ENCODE measurements at regions not wholly inside any gene's neighbourhood (a gene's known extent, or its start where the extent isn't known, plus 50 kb on each side); places are given as distances from the start of the nearest gene placed in this dataset.

DNA sequence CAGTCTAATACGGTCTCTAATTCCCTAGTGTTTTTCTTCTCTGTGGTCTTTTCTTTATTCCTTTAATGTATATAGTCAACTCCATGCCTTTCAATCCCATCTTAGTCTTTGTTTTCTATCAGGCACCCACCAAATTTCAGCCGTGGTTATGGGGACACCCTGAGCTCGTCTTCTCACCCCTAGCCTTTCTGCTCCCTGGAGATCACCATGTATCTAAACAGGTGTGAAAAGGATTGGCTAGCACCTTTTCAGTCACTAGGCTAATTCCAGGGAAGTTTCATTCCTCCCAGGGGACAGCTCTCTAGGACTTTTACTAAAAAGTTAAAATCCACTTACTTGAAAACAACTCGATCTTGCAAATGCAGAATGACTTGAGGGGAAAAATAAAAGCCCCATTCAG lies 291.3 kb downstream of the ETNK1 start:
- no peak for DNase-seq

DNA sequence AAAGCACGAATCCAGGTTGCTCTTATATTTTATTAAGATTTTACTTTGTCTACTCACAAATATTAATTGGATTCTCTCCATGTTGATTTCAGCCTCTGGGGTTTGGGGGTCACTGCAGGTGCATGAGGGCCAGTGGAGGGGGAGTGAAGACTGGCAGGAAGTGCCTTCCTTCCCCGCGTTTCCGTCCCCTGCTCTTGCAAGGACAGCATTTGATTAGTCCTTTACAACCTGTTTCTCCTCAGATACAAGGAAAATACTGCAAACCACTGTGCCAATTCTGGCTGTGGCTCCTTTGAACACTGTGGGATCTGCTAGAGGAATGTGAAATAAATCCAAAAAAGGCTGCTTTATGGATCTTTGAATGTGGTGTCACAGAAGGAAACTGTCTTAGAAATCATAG lies 291.8 kb downstream of the ETNK1 start:
- DNase-seq = no peak

DNA sequence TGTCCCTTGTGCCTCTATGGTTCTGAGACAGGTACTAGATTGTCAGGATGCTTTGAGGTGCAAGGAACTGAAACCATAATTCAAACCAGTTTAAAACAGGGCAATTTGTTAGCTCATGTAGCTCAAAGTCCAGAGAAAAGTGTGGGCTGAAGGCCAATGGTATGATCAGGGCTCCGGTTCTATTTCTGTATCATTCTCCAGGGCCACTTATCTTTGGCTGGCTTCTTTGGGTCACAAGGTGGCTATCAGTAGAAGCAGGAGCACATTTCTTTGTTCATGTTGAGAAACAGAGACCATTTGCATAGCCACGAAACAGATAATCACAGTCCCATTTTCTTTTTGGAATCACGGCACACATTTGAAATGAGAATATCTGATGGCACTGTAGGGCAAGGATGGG lies 294.9 kb downstream of the ETNK1 start:
- no peak for DNase-seq

DNA sequence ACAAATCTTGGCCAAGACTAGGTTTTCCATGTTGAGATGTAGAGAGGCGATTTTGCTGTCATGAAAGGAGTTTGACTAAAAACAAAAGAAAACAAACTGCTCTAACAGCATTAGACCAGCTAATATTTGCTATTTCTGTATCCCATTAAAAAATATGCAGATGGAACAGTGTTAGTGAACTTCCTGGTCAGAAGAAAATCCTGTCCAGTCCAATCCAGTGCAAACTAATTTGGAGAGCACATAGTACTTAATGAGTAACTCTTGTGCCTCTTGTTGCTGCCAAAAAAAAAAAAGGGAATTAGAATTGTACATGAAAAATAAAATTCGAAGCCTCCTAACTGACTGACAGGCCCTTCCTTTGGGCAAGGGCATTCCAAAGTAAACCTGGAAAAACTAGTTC lies 298.8 kb downstream of the ETNK1 start:
- no peak for DNase-seq

DNA sequence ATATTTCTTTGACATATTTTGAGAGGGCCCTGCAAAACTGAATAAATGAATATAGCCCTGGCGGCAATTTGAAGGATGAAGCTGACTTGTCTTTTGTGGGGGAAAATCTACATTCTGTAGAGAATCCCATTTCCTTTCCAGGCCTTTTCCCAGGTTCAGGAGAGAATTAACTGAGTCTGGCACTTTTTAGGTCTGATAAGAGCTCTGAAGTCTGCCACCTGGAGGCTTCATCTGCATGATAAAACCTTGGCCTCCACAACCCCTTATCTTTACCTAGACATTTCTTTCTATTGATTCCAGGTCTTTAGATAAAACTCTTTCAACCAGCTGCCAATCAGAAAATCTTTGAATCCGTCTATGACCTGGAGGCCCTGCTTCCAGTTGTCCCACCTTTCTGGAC lies 299.4 kb downstream of the ETNK1 start:
- no peak for DNase-seq

DNA sequence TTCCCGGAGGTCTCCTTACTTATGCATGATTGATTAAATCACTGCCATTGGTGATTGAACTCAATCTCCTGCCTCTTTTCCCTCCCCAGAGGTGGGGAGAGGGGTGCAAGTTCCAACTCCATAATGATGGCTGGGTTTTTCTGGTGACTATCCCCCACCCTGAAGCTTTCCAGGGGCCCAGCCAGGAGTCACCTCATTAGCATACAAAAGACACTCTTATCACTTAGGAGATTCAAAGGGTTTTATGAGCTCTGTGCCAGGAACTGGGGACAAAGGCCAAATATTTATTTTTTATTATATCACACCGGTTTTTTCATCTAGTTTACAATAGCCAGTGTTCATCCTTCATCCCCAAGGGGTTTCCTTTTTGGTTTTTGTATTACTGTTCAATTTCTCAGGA lies 300.7 kb downstream of the ETNK1 start:
- no peak for DNase-seq

DNA sequence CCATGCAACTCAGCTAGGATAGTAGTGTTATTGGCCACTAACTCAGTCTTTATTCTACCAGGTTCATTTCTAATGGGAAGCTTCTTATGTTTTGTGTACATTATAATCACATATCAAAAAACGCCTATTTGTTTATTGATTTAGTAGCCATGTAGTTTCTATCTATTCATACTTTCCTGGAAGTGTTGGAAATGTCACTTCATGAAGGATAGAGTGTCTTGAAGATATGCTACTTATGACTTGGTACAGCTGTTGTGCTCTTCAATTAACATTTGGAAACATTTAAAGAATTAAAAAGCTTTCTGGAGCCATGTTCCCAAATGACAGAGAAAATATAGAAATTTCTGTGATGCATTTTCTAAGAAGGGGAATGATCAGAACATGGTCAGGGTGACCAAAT lies 307.5 kb downstream of the ETNK1 start:
- DNase-seq = no peak

DNA sequence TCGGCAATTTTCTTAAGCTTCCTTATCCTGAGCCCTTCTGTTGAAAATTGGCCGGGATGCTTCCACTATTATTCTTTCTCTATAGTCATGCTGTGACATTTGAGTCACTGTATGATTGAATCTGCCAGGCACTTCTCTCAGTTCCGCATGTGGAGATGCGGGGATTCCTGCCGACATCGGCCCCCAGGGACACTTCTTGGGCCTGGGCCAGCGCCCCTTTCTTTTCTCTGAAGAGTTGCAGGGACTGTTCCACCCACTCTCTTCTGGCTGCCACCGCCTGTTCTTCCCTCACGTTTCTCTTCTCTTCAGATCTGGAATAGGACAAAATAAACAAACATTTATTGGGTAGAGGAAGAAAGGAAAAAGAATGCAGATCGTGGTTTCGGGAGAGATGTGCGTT lies 310.1 kb downstream of the ETNK1 start:
- no peak for DNase-seq

DNA sequence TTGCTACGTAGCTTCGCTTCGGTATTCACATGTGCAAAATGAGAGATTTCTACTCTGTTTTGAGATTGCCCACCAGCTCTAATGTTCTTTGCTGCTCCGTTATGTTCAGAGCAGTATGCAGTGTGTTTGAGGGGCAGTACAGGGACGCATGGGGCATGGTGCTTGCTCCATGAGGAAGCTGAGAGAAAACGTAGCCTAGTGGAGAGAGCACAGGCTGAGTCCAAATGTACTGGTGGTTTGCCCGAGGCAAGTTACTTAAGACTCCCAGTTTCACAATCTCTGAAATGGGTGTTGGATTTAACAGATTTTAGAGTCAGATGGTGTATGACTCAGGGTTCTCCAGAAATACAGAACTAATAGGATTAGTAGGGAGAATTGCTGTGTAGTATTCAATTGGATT lies 310.5 kb downstream of the ETNK1 start:
- no peak for DNase-seq

DNA sequence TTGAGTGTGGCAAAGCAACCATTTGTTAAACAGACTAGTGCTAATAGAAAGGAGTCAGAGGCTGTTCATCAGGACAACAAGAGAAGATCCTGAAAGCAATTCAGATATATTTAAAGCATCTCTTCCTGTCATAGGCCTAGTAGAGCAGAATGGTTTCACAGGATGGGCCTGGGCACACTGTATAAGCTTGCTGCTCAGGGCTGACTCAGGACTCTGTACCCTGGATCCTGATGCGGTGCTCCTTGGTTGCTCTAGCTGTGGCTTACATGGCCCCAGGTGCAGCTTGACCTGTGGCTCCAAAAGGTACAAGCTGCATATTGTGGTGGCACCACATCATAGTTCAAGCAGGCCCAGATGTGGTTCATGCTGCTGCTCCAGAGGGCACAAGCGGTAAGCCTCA lies 313.4 kb downstream of the ETNK1 start:
- DNase-seq = no peak

DNA sequence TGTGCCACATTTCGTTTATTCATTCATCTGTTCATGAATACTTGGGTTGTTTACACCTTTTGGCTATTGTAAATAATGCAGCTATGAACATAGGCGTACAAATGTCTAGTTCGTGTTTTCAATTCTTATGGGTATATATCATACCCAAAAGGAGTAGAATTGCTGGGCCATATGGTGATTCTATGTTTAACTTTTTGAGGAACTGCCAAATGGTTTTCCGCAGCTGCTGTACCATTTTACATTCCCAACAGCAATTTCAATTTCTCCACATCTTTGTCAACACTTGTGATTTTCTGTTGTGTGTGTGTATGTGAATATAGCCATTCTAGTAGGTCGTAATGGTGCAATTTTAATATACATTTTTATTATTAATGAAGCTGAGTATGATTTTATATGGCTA lies 326.2 kb downstream of the ETNK1 start:
- DNase-seq = no peak

DNA sequence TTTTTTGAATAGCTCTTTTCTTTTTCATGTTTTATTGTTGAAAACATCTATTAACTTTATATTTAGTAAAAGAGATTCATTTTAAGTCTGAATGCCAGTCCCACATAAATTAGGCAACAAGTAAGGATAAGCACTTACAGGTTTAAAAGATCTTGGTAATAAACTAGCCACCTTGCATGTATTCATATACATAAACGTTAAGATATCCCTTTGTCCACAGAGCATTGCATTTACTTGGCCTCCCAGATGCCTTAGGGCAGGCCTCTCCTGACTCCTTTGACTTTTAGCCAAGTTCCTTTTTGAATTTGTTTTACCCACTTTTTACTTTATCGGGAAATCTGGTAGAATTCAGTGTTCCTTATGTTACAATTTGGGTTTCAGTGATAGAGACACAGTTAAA lies 331.7 kb downstream of the ETNK1 start:
- DNase-seq = no peak

DNA sequence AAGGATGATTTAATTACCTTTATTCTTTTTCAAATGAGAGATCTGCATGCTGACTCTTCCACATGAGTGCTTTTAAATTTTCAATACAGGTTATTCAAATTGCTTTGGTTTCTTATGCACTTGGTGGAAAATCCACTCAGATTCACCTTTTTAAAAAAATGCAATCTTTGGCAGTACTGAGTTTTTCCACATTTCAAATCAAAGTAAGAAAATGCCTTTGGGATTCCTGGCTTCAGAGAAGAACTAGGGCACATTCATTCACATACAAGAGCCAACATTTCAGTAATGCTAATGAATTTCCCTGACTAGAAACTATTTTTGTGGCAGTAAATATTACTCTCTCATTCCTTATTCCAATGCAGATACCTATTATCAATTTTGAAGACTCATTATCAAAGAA lies 342.2 kb downstream of the ETNK1 start:
- DNase-seq = no peak

DNA sequence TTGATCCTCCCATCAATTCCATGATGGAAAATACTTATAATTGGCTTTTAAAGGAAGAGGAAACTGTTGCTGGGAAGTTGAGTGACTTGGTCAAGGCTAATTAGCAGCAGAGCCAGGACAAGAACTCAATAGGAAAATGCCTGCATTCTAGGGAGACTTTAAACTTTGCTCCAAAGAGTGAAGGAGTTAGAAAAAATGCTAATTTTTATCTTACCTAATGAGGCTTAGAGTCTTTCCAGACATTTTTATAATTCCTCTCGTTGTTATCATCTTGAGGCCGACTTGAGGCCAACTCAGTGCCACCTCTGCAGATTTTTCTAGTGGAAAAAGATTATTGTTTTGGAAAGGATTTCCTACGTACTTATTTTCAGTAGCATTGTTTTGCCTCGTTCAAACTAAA lies 344.6 kb downstream of the ETNK1 start:
- DNase-seq = no peak

DNA sequence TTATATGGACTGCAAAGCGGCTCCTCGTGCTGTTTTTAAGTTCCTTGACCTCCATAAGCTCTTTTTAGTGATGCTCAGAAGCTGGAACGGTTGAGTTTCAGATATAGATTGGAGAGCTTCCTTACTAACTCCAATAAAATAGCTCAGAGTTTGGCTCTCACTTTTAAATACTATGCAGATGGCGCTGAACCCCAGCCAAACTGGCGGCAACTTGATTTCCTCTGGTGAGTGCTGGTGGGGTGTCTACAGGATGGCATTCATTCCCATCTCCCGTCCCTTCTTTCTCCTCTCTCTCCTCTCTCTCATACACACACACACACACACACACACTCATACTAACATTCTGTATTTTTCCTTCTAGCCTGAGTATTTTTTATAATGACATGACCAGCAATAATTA lies 346.3 kb downstream of the ETNK1 start:
- peak; percentile 12 for DNase-seq

DNA sequence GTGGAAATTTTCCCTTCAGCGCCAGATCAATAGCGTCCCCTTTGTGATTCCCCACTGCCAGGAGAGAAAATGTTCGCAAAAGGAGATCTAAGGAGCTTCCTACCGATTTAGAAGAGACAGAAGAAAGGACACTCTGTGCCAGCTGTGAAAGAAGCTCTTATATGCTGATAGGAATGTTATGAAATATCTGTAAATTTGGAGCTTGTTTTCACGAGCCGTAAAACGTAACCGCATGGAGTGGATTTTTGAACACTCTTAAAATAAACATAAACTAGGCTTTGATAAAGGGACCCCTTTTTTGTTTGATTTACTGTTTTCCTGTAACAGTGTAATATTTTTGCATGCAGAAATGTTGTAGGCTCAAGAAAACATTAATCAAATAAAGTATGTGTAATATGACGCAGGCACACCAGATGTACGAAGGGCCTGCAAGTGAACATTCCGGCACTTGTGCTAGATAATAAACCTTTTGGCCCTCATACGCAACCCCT lies 346.8 kb downstream of the ETNK1 start:
- no peak for DNase-seq

DNA sequence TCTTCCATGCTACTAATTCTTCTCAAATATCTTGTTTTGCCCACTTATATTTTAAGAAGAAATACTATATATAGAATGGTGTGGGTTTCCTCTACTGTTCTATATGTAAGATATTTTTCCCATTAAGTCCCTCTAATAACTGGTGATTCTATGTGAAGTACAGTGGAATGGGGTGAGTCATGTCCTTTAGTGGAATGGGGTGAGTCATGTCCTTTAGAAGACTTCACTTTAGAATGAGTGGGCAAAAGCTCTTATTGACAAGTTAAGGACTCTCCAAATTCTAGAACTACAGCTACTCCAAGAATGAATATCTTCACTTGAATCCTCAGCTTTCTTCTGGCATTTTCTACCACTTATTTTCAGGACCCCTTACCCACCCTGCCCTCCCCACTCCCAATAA lies 349.9 kb downstream of the ETNK1 start:
- no peak for DNase-seq

DNA sequence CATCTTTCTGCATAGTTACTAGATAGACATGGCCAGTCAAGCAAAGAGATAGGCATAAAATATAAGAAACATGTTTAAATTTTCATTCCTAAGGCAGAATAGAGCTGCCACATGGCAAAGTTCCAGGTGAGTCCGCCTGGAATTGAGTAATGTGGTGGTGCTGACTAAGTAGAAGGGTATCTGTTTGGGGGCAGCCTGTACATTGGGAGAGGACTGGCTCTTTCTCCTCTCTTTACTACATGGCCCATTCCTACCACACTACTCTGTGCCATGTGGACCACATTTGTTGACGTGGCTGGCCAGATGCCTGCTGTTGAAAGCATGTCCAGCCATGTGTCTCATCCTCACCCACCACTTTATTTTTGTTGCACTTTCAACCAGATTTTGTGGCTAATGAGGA lies 354.0 kb downstream of the ETNK1 start:
- DNase-seq = no peak

DNA sequence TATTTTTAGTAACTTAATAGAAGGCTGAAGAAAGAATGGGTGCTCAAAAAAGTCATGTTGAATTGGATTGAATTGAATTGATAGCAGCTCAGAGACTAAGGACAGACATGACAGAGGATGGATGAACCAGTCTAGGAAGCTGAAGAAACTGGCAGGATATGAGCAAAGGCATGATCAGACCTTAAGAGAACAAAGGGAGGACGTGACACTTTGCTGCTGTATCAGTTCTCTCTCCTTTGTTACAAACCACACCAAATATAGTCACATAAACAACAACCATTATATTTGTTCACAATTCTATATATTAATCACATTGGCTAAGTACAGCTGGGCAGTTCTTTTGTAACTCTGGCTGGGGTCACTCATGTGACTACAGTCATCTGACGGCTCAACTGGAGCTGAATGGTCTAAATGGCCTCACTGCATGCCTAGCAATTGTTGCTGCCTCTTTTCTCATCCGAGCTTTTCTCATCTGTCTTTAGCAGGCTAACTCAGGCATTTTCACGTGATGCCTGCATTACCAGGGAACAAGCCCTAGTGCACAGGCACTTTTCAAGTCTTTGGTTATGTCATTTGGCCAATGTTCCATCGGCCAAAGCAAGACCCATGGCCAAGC lies 355.0 kb downstream of the ETNK1 start:
- no peak for DNase-seq

DNA sequence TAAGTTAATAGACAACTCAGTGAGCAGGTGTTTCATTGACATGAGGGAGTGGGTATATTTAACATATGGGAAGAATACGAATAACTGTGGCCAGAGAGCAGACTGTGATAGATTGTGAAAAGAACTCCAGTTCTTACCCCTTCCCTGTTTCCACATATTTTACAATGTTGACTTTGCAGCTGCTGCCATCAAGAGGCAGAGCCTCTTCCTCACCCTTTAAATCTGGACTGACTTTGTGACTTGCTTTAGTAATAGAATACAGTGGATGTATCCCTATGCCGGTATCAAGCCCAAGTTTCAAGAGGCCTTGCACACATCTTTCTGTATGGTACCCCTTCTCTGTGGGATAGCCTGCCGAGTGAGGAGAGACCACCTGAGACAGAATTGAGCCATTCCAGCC lies 356.7 kb downstream of the ETNK1 start:
- DNase-seq = no peak

DNA sequence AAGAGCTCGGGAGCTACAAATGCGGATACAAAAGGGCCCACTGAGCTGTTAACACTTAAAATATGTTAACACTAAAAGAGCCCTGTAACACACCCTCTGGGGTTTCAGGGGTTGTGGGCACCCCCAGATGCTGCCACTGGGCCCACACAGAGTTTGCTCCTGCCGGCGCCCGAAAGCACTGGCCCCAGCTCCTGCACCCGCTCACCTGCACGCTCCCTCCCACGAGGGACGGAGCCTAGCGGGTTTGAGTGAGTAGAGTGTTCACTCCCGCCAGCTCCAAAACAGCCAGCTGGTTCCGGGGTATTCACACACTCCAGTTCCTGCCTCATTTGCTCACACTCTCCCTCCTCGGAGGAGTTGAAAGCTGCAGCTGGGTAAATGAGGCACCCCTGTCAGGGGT lies 357.7 kb downstream of the ETNK1 start:
- no peak for DNase-seq

DNA sequence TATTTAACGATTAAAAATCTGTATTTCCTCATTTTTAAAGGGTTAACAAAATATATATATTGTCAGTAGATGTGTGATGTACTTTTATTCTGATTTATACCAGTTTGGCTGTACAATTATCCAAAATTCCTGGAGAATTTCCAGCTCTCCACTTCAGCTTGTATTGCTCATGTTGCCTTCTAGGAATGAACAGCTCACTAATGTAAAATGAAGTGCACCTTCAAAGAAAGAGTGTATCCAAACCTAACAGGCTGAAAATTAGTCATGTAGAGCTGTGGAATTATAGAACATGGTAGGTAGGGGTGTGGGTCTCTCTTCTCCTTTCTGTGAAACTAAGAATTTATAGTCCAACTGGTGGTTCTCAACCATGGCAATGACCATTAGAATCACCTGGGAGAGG lies 362.0 kb downstream of the ETNK1 start:
- no peak for DNase-seq

DNA sequence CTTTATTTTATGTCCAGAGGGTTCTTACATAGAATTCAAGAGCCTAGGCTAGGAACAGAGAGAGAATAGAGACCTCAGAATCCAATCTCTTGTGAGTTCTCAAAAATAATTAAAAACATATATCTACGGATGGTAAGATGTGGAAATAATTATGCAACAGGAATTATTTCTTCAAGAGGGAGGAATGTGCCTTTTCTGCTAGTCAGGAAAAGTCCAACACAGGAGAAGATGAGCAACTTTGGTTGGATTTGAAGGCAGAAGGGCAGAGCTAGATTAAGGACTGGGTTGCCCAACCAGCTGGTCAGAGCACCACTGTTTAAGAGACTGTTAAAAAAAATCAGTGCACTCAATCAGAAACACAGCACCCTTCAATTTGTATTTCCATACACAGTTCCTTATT lies 365.5 kb downstream of the ETNK1 start:
- no peak for DNase-seq

DNA sequence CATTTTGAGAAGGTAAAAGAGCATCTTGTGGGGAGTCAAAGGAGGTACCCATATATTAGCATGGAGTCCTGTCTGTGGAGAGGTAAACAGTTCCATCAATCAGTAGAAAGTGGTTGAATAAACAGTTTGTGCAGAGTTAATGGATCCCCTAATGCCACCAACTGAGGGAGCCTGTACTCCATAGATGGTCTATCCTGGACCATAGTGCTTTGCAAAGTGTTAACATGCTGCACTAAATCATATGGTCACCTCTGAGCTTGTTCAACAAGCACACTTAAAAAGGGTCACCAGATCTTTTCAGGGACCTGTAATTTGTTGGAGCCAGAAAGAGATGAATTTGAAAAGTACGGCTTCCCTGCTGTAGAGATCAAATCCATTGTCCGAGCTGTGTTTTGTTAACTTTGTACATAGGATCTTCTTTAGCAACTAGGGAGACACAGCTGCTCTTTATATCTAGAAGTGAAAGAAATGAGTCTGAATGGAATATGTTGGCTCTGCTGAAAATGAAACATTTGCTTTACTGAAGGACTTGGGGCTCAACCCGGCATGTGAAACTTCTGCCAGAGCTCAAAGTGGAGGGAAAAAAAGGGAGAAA lies 366.4 kb downstream of the ETNK1 start:
- DNase-seq = no peak
